WERI-Rb-1 (cell line): ENCODE measurements at regions not wholly inside any gene's neighbourhood (a gene's known extent, or its start where the extent isn't known, plus 50 kb on each side); places are given as distances from the start of the nearest gene placed in this dataset.

ENCODE experiments used
- DNase-seq: peaks from one replicate; pipeline ENCODE4 v3.0.0-alpha.2; 2020
- H3K27ac ChIP-seq: fragments of 250-450 bp; sonication (Bioruptor Pico); 2 replicates; pipeline ENCODE4 v1.5.1; 2020; ENCODE audit warnings: mild to moderate bottlenecking, moderate library complexity
- H3K27me3 ChIP-seq: fragments of 250-450 bp; sonication (Bioruptor Pico); 2 replicates; pipeline ENCODE4 v1.5.1; 2021; ENCODE audit warnings: mild to moderate bottlenecking, low read depth, moderate library complexity; ENCODE audit not compliant: insufficient read depth, severe bottlenecking
- H3K36me3 ChIP-seq: fragments of 250-450 bp; sonication (Bioruptor Pico); 2 replicates; pipeline ENCODE4 v1.5.1; 2020; ENCODE audit warnings: mild to moderate bottlenecking, moderate library complexity
- H3K4me3 ChIP-seq: 2 replicates; pipeline ENCODE4 v1.5.1; 2011; ENCODE audit warnings: low read depth, mild to moderate bottlenecking, control low read depth, low read length
- H3K9me3 ChIP-seq: fragments of 250-450 bp; sonication (Bioruptor Pico); 2 replicates; pipeline ENCODE4 v1.5.1; 2021; ENCODE audit warnings: mild to moderate bottlenecking, moderate library complexity; ENCODE audit not compliant: severe bottlenecking
- CTCF ChIP-seq: IDR thresholded peaks from 2 replicates; pipeline ENCODE4 v1.5.1; 2011; ENCODE audit warnings: low read depth, mild to moderate bottlenecking, control low read depth, inconsistent platforms, low read length

DNA sequence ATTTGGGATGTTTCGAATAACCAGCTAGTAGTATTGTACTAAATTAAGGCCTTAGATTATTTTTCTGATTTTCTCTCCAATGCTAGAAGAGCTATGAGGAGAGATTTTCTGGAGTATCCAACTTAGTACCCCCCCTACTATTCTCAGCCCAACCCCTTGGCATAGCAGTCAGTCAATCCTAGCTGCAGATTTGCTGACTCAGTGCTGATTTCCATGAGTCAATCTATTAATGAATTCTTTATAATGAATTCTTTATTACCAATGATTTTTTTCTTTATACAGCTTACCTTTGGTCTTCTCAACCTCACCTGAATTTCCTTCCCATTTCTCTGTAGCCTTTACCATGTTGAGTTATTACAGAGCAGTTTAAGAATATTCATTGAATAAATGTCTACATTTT is 192.8 kb upstream of the ETAA1 start:
- Histone ChIP-seq H3K27ac (no peak overlapping the region), H3K27me3 (peaks cover 30% of the 10 kb centered on the region), H3K36me3 (no peaks in the 10 kb centered on the region), H3K9me3 (no peaks in the 10 kb centered on the region), H3K4me3 (no peak overlapping the region)
- no peak for TF ChIP-seq CTCF
- no peak for DNase-seq

- Histone ChIP-seq H3K36me3 (no peaks in the 10 kb centered on the region), H3K27ac (no peak overlapping the region), H3K4me3 (no peak overlapping the region), H3K9me3 (no peaks in the 10 kb centered on the region), H3K27me3 (peaks cover 30% of the 10 kb centered on the region)
- TF ChIP-seq CTCF = no peak
- DNase-seq = no peak
These were observed 188.1 kb upstream of the ETAA1 start for GRCh38 chr2:67208887-67209500.

- Histone ChIP-seq H3K9me3 (no peaks in the 10 kb centered on the region), H3K27ac (no peak overlapping the region), H3K4me3 (no peak overlapping the region), H3K36me3 (no peaks in the 10 kb centered on the region), H3K27me3 (peaks cover 34% of the 10 kb centered on the region)
- TF ChIP-seq CTCF = 0 out of 2 replicates have a peak, but pooled peaks have one; percentile 7
- DNase-seq = no peak
These were observed 186.7 kb upstream of the ETAA1 start for GRCh38 chr2:67210430-67210829.

GRCh38 chr2:67212203-67212602 is 184.9 kb upstream of the ETAA1 start:
- TF ChIP-seq CTCF = no peak
- H3K27me3 ChIP-seq = peaks cover 26% of the 10 kb centered on the region
- no peaks in the 10 kb centered on the region for H3K36me3 ChIP-seq
- no peak overlapping the region for H3K4me3 ChIP-seq
- H3K27ac ChIP-seq = no peak overlapping the region
- no peak for DNase-seq
- H3K9me3 ChIP-seq = no peaks in the 10 kb centered on the region

DNA sequence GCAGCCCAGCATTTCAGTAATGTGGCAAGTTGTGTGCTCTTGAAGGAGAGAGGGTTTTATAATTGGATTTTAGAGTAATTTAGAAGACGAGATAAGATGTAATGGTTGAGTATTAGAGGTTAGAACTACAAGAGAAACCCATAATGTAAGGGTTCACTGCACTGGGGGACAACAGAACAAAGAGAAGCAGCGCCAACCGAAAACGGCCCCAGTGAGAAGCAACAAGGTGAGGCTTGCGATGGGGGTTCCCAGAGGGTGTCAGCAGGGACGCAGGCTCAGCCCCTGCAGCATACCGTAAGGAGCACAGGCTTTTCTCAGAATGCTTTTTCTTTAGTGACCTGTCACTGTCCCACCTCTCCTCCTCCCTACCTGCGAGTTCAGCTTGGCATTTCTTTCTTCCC is 183.9 kb upstream of the ETAA1 start:
- DNase-seq = no peak

More for the DNA sequence above, 183.9 kb upstream of the ETAA1 start:
- peaks cover 20% of the 10 kb centered on the region for H3K27me3 ChIP-seq
- H3K9me3 ChIP-seq = no peaks in the 10 kb centered on the region
- no peak overlapping the region for H3K27ac ChIP-seq
- H3K4me3 ChIP-seq = no peak overlapping the region
- no peaks in the 10 kb centered on the region for H3K36me3 ChIP-seq
- TF ChIP-seq CTCF = no peak
